ENCODE measurements at regions not wholly inside any gene's neighbourhood (a gene's known extent, or its start where the extent isn't known, plus 50 kb on each side); places are given as distances from the start of the nearest gene placed in this dataset.
"Not testable (repeated sequence)": the region's sequence is repeated elsewhere in the genome, so short reads cannot be mapped to it uniquely, and the experiment has no call there.

DNA sequence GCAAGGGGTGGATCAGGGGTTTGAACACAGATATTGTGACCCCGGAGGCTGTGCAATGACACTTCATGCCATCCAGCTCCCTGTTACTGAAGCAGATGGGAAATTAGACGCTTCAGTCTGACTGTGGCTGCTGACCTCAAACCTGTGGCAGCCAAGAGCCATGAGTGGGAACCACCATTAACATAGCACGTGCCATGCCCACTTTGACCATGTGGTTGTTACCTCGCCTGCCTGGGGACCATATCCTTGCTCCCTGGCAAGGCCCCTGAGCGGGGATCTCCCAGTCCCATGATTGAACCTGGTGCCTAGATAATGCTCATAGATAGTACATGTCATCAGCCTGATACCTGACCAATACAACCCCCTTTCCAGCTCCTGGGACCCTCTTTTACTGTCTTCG lies 68.9 kb downstream of the CYP26B1 start:
- Histone ChIP-seq H3K36me3 (ENCODE audit: control insufficient read depth, insufficient read depth, low read length) (no peaks in the 10 kb centered on the region), H3K27me3 (ENCODE audit: control insufficient read depth, insufficient read depth, low read length) (no peaks in the 10 kb centered on the region), H3K4me1 (ENCODE audit: control insufficient read depth, insufficient read depth, low read length) (no peaks in the 10 kb centered on the region), H3K9me3 (ENCODE audit: control insufficient read depth, insufficient read depth, low read depth, low read length) (peaks cover 27% of the 10 kb centered on the region), H3K27ac (ENCODE audit: low read depth, low read length) (no peak overlapping the region), H3K9ac (ENCODE audit: low read length) (no peak overlapping the region), H3K4me3 (ENCODE audit: low read depth, low read length) (no peak overlapping the region)

DNA sequence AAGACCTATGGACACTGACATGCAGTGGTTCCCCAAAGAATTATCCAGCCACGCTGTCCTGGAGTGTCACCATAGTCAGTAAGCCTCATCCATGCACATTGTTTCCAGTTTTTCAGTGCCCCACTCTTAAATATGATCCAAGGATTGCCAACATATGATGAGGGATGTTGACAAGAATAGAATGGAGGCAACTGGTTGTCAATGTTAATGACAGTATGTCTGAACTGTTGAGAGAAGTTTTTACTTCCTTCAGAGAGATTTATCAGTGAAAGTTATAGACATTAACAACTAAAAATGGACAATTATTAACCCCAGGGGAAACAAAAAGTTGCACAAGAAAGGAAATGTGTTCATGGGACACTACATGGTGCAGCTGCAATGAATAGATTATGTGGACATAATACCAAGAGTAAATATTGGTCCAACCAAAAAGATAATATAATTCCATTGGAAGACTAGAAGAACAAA lies 69.9 kb downstream of the CYP26B1 start:
- no peak overlapping the region for H3K4me3 ChIP-seq (ENCODE audit: low read depth, low read length)
- no peaks in the 10 kb centered on the region for H3K27me3 ChIP-seq (ENCODE audit: control insufficient read depth, insufficient read depth, low read length)
- H3K9me3 ChIP-seq (ENCODE audit: control insufficient read depth, insufficient read depth, low read depth, low read length), result peaks cover 29% of the 10 kb centered on the region
- no peak overlapping the region for H3K9ac ChIP-seq (ENCODE audit: low read length)
- no peaks in the 10 kb centered on the region for H3K4me1 ChIP-seq (ENCODE audit: control insufficient read depth, insufficient read depth, low read length)
- no peak overlapping the region for H3K27ac ChIP-seq (ENCODE audit: low read depth, low read length)
- H3K36me3 ChIP-seq (ENCODE audit: control insufficient read depth, insufficient read depth, low read length), result no peaks in the 10 kb centered on the region

DNA sequence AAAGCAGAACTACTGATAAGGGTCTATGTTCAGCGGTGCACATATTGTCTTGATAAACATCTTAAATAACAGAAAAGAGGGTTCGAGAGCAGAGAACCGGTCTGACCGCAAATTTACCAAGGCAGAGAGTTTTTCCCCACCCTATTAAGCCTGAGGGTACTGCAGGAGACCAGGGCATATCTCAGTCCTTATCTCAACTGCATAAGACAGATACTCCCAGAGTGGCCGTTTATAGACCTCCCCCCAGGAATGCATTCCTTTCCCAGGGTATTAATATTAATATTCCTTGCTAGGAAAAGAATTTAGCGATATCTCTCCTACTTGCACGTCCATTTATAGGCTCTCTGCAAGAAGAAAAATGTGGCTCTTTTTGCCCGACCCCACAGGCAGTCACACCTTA lies 74.3 kb downstream of the CYP26B1 start:
- not testable (repeated sequence) for H3K27me3 ChIP-seq (ENCODE audit: control insufficient read depth, insufficient read depth, low read length); H3K27ac ChIP-seq (ENCODE audit: low read depth, low read length); H3K9ac ChIP-seq (ENCODE audit: low read length); H3K4me3 ChIP-seq (ENCODE audit: low read depth, low read length); H3K36me3 ChIP-seq (ENCODE audit: control insufficient read depth, insufficient read depth, low read length); H3K4me1 ChIP-seq (ENCODE audit: control insufficient read depth, insufficient read depth, low read length)
- peaks cover 29% of the 10 kb centered on the region for H3K9me3 ChIP-seq (ENCODE audit: control insufficient read depth, insufficient read depth, low read depth, low read length)

DNA sequence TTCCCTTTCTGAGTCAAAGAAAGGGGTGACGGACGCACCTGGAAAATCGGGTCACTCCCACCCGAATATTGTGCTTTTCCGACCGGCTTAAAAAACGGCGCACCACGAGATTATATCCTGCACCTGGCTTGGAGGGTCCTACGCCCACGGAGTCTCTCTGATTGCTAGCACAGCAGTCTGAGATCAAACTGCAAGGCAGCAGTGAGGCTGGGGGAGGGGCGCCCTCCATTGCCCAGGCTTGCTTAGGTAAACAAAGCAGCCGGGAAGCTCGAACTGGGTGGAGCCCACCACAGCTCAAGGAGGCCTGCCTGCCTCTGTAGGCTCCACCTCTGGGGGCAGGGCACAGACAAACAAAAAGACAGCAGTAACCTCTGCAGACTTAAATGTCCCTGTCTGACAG lies 83.5 kb downstream of the CYP26B1 start:
- not testable (repeated sequence) for H3K4me1 ChIP-seq (ENCODE audit: control insufficient read depth, insufficient read depth, low read length); H3K27ac ChIP-seq (ENCODE audit: low read depth, low read length); H3K4me3 ChIP-seq (ENCODE audit: low read depth, low read length); H3K36me3 ChIP-seq (ENCODE audit: control insufficient read depth, insufficient read depth, low read length); H3K9me3 ChIP-seq (ENCODE audit: control insufficient read depth, insufficient read depth, low read depth, low read length); H3K27me3 ChIP-seq (ENCODE audit: control insufficient read depth, insufficient read depth, low read length); H3K9ac ChIP-seq (ENCODE audit: low read length)

DNA sequence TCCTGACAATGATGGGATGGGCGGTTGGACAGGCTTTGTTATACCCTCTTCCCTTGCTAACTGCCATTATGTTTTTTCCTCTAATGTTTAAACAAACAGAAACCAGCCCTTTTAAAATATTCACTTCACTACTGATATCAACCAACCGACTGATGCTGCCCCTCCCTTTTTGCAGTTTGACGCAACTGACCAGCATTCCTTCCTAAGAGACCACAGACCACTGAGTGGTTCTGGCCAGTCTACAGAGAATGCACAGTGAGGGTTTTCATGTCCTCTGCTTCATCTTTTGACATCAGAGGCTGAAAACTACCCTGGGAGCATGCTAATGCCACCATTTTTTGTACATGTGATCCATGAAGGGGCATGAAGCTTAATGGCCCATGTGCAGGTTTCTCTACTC lies 85.3 kb downstream of the CYP26B1 start:
- Histone ChIP-seq H3K27ac (ENCODE audit: low read depth, low read length) (no peak overlapping the region), H3K9ac (ENCODE audit: low read length) (no peak overlapping the region), H3K4me1 (ENCODE audit: control insufficient read depth, insufficient read depth, low read length) (no peaks in the 10 kb centered on the region), H3K4me3 (ENCODE audit: low read depth, low read length) (no peak overlapping the region), H3K9me3 (ENCODE audit: control insufficient read depth, insufficient read depth, low read depth, low read length) (no peaks in the 10 kb centered on the region), H3K27me3 (ENCODE audit: control insufficient read depth, insufficient read depth, low read length) (no peaks in the 10 kb centered on the region), H3K36me3 (ENCODE audit: control insufficient read depth, insufficient read depth, low read length) (no peaks in the 10 kb centered on the region)

DNA sequence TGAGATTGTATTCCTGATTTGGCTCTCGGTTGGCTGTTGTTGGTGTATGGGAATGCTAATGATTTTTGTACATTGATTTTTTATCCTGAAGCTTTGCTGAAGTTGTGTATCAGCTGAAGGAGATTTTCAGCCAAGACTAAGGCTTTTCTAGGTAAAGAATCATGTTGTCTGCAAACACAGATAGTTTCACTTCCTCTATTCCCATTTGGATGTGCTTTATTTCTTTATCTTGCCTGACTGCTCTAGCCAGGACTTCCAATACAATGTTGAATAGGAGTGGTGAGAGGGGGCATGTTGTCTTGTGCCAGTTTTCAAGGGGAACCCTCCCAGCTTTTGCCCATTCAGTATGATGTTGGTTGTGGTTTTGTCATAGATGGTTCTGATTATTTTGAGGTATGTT lies 90.4 kb downstream of the CYP26B1 start:
- Histone ChIP-seq H3K4me3 (ENCODE audit: low read depth, low read length) (no peak overlapping the region), H3K27ac (ENCODE audit: low read depth, low read length) (no peak overlapping the region), H3K9ac (ENCODE audit: low read length) (no peak overlapping the region), H3K4me1 (ENCODE audit: control insufficient read depth, insufficient read depth, low read length) (no peaks in the 10 kb centered on the region), H3K36me3 (ENCODE audit: control insufficient read depth, insufficient read depth, low read length) (no peaks in the 10 kb centered on the region), H3K27me3 (ENCODE audit: control insufficient read depth, insufficient read depth, low read length) (no peaks in the 10 kb centered on the region), H3K9me3 (ENCODE audit: control insufficient read depth, insufficient read depth, low read depth, low read length) (no peaks in the 10 kb centered on the region)

DNA sequence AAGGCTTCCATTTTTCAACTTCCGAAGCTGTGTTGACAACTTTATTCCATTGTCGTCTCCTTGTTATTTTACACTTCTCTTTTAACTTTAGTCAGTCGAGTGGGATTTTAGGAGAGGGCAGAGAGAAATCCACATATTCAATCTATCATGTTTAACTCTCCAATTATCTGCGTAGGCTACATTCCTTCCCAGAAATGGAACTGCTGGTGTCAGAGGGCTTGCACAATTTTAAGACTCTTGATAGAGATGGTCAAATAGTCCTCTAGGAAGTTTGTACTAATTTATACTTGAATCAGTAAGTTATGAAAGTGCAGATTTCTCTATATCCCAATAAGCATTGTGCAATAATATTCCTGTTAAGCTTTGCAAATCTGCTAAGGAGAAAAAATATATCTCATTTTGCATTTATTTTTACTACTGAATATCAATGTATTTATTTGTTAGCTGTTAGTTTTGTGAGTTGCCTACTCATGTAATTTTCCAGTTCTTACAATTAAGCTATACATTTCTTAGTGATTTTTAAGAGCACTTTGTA lies 95.6 kb downstream of the CYP26B1 start:
- Histone ChIP-seq H3K36me3 (ENCODE audit: control insufficient read depth, insufficient read depth, low read length) (no peaks in the 10 kb centered on the region), H3K9me3 (ENCODE audit: control insufficient read depth, insufficient read depth, low read depth, low read length) (no peaks in the 10 kb centered on the region), H3K27me3 (ENCODE audit: control insufficient read depth, insufficient read depth, low read length) (no peaks in the 10 kb centered on the region), H3K4me3 (ENCODE audit: low read depth, low read length) (no peak overlapping the region), H3K9ac (ENCODE audit: low read length) (no peak overlapping the region), H3K4me1 (ENCODE audit: control insufficient read depth, insufficient read depth, low read length) (peaks cover 9% of the 10 kb centered on the region; the same call in 1 of the 2 replicates), H3K27ac (ENCODE audit: low read depth, low read length) (no peak overlapping the region)

DNA sequence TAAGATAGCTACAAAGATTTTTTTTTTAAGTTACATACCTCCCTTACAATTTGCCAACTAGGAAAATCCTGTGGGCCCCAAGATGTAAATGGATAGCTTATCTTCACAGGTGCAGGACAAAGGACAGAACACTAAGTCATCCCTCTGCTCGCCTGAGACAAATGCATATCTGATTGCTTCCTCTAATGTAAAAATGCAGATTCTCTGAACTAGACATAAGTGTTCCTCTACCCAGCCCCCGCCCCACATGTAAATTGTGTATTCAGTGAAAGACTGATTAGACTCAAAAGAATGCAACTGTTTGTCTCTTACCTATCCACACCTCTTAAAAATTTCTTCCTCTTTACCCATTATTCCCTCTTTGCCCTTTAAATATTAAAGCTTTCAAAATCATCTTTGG lies 96.5 kb downstream of the CYP26B1 start:
- Histone ChIP-seq H3K9ac (ENCODE audit: low read length) (no peak overlapping the region), H3K4me3 (ENCODE audit: low read depth, low read length) (no peak overlapping the region), H3K4me1 (ENCODE audit: control insufficient read depth, insufficient read depth, low read length) (peaks cover 9% of the 10 kb centered on the region; the same call in 1 of the 2 replicates), H3K36me3 (ENCODE audit: control insufficient read depth, insufficient read depth, low read length) (no peaks in the 10 kb centered on the region), H3K27ac (ENCODE audit: low read depth, low read length) (no peak overlapping the region), H3K27me3 (ENCODE audit: control insufficient read depth, insufficient read depth, low read length) (no peaks in the 10 kb centered on the region), H3K9me3 (ENCODE audit: control insufficient read depth, insufficient read depth, low read depth, low read length) (no peaks in the 10 kb centered on the region)

DNA sequence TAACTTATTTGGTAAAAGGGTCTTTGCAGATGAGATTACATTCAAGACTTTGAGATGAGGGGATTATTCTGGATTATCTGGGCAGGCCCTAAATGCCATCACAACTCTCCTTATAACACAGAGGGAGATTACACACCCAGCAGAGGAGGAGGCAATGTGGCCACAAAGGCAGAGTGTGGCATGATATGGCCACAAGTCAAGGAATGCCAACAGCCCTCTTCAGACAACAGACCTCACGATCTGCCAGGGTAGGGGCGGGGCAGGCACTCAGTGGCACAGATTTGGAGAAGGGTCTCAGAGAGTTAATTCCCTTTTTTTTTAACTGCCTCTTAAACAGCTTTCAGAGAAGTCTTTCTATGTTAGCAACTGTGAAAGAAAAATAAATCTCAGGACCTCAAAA lies 96.9 kb downstream of the CYP26B1 start:
- Histone ChIP-seq H3K4me1 (ENCODE audit: control insufficient read depth, insufficient read depth, low read length) (peaks cover 9% of the 10 kb centered on the region; the same call in 1 of the 2 replicates), H3K27ac (ENCODE audit: low read depth, low read length) (no peak overlapping the region), H3K4me3 (ENCODE audit: low read depth, low read length) (no peak overlapping the region), H3K9ac (ENCODE audit: low read length) (no peak overlapping the region), H3K36me3 (ENCODE audit: control insufficient read depth, insufficient read depth, low read length) (no peaks in the 10 kb centered on the region), H3K9me3 (ENCODE audit: control insufficient read depth, insufficient read depth, low read depth, low read length) (no peaks in the 10 kb centered on the region), H3K27me3 (ENCODE audit: control insufficient read depth, insufficient read depth, low read length) (no peaks in the 10 kb centered on the region)

DNA sequence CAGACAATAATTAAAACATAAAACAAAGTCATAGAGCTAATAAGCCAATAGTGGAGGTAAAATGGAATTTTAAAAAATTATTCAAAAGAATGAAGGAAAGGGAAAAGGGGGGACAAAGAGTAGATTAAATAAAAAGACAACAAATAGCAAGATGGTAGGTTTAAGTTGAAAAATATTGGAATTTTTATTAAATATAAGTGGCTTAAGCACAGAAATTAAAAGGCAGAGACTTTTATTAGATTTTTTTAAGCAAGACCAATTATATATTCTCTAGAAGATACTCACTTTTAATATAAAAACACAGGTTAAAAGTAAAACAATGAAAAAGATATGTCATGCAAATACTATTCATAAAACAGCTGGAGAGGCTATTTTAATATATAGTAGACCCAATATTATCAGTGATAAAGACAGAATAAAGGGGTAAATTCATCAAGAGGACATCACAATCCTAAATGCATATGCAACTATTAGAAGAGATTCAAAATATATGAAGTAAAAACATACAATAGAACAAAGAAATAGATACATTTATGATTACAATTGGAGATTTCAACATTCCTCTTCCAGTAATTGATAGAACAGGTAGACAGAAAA lies 98.7 kb downstream of the CYP26B1 start:
- peaks cover 9% of the 10 kb centered on the region; the same call in 1 of the 2 replicates for H3K9me3 ChIP-seq (ENCODE audit: control insufficient read depth, insufficient read depth, low read depth, low read length)
- no peak overlapping the region for H3K9ac ChIP-seq (ENCODE audit: low read length)
- H3K27ac ChIP-seq (ENCODE audit: low read depth, low read length), result no peak overlapping the region
- no peaks in the 10 kb centered on the region for H3K27me3 ChIP-seq (ENCODE audit: control insufficient read depth, insufficient read depth, low read length)
- no peak overlapping the region for H3K4me3 ChIP-seq (ENCODE audit: low read depth, low read length)
- peaks cover 9% of the 10 kb centered on the region; the same call in 1 of the 2 replicates for H3K4me1 ChIP-seq (ENCODE audit: control insufficient read depth, insufficient read depth, low read length)
- no peaks in the 10 kb centered on the region for H3K36me3 ChIP-seq (ENCODE audit: control insufficient read depth, insufficient read depth, low read length)

DNA sequence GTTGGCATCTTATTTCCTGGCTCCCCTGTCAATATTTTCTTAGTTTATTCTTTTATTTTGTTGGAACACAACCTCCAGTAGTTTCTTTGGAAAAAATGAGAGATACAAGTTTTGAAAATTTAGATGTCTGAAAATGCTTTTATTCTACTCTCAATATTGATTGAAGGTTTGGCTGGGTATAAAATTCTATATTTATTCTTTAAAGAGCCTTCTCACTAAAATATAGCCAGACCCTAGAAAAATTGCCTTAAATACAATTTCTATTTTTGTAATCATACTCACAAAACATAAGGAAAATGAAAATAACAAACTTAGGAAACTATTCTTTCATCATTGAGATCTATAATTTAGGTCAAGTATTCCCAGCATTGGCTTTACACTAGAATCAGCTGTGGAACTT lies 103.7 kb downstream of the CYP26B1 start:
- Histone ChIP-seq H3K9ac (ENCODE audit: low read length) (no peak overlapping the region), H3K4me1 (ENCODE audit: control insufficient read depth, insufficient read depth, low read length) (no peaks in the 10 kb centered on the region; the same call in 1 of the 2 replicates), H3K36me3 (ENCODE audit: control insufficient read depth, insufficient read depth, low read length) (no peaks in the 10 kb centered on the region), H3K9me3 (ENCODE audit: control insufficient read depth, insufficient read depth, low read depth, low read length) (peaks cover 13% of the 10 kb centered on the region; the same call in 1 of the 2 replicates), H3K27ac (ENCODE audit: low read depth, low read length) (no peak overlapping the region), H3K27me3 (ENCODE audit: control insufficient read depth, insufficient read depth, low read length) (no peaks in the 10 kb centered on the region), H3K4me3 (ENCODE audit: low read depth, low read length) (no peak overlapping the region)

All from HUES6 (cell line).